GM19023 (cell line): ENCODE measurements at regions not wholly inside any gene's neighbourhood (a gene's known extent, or its start where the extent isn't known, plus 50 kb on each side); places are given as distances from the start of the nearest gene placed in this dataset.

Experiments
- ATAC-seq: cut with Tn5 transposase; IDR thresholded peaks from one replicate; pipeline ENCODE4 v1.9.1; 2021; ENCODE audit warnings: mild to moderate bottlenecking, moderate library complexity; ENCODE audit not compliant: unreplicated experiment

GRCh38 chr4:104763554-104764222, 269.0 kb upstream of the CXXC4 start:
- no peak for ATAC-seq

GRCh38 chr4:104766676-104767075, 272.0 kb upstream of the CXXC4 start:
- ATAC-seq: no peak

GRCh38 chr4:104772849-104773248, 278.2 kb upstream of the CXXC4 start:
- peak; percentile 73 for ATAC-seq

DNA sequence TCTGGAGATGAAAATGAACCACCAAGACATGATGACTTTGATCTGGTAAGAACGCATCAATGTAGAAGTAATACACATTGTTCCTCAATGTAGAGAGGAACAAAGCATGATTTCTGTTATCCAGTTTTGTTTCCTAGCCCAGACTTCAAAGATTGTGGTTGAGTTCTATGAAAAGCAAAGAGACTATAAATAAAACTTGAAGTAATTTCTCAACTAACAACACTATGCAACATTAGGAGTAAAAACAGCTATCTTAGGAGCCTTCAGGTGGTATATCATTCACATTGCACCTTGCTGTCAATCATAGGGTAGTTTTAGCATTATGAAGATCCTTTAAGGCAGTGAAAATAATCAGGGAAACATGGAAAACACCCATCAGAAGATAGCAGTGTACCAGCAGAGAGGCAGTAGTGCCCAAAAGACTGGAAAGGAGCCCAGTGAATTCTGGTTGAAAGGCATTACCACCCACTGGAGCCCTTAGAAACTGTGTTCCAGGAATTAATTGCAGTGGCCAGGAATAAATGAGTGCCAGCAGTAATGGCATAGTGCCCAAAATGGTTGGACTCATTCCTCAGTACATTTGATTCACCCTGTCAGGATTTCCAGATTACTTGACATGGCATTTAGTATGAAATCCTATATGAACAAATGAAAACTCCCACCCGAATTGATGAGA, 300.7 kb upstream of the CXXC4 start:
- ATAC-seq: no peak

- no peak for ATAC-seq
These were observed 317.0 kb upstream of the CXXC4 start for GRCh38 chr4:104811727-104812126.

GRCh38 chr4:104815665-104816064, 321.0 kb upstream of the CXXC4 start:
- ATAC-seq: no peak

GRCh38 chr4:104818579-104818978, 323.9 kb upstream of the CXXC4 start:
- ATAC-seq: no peak

GRCh38 chr4:104826171-104826570, 320.5 kb upstream of the TET2 start:
- no peak for ATAC-seq

DNA sequence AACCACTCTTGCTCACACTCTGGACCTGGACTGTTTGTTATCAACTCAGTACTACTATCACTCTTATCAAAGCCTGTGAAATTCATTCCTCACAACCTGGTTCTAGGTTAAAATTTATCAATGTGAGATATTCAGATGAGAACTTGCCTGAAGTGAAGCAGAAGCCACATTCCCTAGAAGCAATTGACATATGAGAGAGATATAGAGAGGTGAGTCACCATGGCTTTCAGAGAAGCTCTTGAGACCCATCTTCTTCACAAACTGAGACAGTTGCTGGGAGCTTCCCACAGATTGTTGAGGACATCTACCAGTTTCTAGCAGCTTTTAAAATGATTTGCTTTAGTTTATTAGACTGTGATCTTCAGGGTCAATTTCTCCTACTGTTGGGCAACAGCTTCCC, 316.9 kb upstream of the TET2 start:
- no peak for ATAC-seq

GRCh38 chr4:104848597-104849225, 298.0 kb upstream of the TET2 start:
- ATAC-seq: no peak

- no peak for ATAC-seq
These were observed 287.0 kb upstream of the TET2 start for GRCh38 chr4:104859601-104860237.

DNA sequence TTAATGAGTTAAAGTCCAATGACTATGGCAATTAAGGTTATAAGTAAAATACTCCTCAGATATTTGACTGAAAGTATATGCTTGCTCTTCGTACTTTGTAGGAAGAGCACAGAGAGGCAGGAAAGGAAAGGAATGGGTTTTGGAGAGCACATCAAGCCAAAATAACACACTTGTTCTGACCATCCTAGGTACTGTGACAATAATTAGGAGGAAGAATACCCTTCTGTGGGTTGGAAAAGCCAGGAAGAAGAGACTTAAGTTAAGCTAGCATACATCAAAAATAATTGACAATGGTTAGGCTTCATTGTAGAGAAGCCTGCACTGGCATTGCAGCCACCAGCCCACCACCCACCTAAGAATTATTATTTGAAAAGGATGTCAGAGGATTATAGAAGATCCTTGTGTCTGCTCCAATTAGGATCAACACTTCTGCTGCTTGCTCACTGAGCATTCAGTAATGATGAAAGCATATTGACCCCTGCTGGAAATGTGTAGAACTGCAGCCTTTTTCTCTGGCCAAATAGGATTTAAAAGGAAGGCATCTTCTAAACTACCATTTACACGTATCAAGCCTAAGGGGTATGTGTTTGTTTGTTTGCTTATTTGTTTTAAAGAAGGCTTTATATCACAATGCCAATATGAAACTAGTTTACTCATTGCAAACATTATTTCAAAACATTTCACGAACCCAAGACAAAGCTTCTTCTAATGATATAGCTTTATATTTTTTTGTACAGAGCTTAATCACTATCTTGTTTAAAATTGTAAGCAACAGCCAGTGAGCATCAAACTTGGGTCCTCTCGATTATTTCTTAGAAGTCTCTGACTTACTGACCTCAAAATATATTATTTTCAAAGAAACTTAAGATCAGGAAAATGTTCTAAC, 286.2 kb upstream of the TET2 start:
- ATAC-seq: peak; percentile 88

DNA sequence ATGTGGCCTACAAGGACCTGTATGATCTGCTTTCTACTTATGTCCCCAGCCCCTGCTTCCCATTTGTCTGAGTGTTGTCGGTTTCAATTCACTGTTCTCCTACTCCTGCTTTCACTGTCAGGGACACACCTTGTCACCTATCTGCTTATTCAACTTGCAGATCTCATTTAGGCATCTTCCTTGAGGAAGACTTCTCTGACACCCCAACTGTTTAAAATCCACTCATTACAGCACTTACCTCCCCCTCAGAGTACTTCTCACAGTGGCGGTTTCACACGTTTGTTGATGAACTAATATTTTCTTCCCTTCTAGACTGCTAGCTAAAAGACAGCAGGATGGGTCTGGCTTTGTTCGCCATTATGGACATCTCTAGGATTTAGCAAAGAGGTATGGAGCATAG, 279.9 kb upstream of the TET2 start:
- ATAC-seq: no peak

GRCh38 chr4:104868533-104868932, 278.1 kb upstream of the TET2 start:
- ATAC-seq: peak; percentile 15

DNA sequence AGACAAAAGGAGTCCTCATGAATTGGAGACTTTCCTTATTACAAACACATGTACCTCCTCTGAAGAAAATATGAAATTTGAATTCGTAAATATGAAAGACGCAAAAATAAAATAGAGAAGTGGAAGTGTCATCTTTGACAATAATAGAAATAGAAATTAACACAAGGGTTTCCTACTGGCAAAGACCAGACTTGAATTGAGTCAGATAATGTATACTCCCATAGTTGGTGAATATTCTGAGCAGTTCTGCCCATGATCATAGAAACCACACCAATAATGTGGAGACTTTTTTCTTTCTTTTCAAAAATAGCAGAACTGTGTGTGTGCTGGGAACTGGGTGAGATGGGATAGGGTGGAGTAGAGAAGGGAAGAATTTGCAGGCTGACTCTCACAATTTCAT, 277.7 kb upstream of the TET2 start:
- peak; percentile 92 for ATAC-seq

- no peak for ATAC-seq
These were observed 276.8 kb upstream of the TET2 start for GRCh38 chr4:104869831-104870230.

DNA sequence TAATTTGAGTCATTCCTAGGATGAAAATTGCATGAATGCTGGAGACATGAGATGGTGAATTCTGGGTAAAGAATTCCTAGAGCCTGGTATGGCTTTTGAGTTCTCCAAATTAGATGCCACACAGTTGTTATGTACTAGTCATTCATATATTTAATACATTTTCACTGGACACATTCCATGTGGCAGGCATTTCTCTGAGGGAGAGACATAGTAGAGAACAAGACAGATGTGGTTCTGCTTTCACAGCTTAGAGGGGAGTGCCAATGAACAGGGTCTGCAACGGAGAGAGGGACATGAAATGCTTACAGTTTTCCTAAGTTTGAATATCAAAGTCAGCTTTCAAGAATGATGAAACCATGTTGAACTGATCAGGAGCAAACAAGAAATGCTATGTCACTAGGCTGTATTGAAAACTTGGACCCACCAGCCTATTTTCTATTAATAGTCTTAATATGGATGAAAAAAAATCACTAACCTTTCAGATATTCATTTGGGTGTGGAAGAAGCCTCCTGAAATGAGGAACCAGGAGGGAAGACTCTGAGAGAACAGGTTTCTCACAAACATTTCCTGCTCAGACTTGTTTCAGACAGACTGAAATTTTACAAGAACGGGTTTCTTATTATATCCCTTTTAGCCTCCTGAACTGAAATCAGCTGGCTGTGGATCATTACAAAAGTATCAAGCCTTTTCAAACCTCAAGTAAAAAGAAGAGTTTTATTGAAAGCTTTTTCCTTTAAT, 276.0 kb upstream of the TET2 start:
- no peak for ATAC-seq

DNA sequence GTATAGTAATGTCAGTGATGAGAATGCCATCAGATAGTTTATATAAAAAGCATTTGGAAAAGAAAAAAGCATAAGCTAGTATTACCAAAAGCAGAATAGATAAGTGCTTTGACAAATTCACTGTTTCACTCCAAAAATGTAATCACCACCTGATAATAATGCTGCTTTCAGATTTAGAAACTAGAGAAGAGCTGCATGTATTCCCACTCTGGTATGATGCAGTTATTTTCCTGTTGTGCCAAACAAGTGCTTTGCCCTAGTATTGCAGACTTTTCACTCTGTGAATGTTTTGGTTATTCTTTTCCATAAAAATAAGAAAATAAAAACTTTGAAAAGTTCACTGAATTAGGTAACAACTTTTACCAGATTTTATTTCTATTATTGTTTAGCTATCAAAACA, 267.7 kb upstream of the TET2 start:
- ATAC-seq: no peak

- no peak for ATAC-seq
These were observed 267.3 kb upstream of the TET2 start for GRCh38 chr4:104879367-104879766.

DNA sequence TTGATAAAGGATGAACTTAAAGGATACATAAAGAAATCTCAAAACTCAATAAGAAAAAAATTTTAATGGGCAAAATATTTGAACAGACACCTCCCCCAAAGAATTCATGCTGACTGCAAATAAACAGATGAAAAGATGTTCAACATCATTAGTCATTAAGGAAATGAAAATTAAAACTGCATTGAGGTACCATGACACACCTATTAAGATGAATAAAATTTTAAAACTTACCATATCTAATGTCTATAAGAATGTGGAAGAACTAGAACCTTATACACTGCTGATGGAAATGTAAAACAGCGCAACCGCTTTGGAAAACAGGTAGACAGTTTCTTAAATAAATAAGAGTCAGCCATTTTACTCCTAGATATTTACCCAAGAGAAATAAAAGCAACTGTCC, 266.8 kb upstream of the TET2 start:
- no peak for ATAC-seq
